ENCODE measurements at regions not wholly inside any gene's neighbourhood (a gene's known extent, or its start where the extent isn't known, plus 50 kb on each side); places are given as distances from the start of the nearest gene placed in this dataset.

- Histone ChIP-seq H3K36me3 (replicated peaks) (no peaks in the 10 kb centered on the region), H3K4me3 (no peak overlapping the region), H3K27me3 (ENCODE audit: low read depth) (no peaks in the 10 kb centered on the region), H3K9me3 (no peaks in the 10 kb centered on the region), H3K4me1 (peaks cover 2% of the 10 kb centered on the region; the same call in 1 of the 2 replicates)
- no peak for DNase-seq (ENCODE audit: low spot score in 2 of 2)
- in situ Hi-C loops (cut with MboI; ENCODE audit: low sequenced_read_pairs), result no loop called here
Measured at GRCh38 chr17:12519956-12520594, 145.6 kb upstream of the MYOCD start.

- Histone ChIP-seq H3K27me3 (ENCODE audit: low read depth) (no peaks in the 10 kb centered on the region), H3K36me3 (replicated peaks) (no peaks in the 10 kb centered on the region), H3K4me1 (peaks cover 2% of the 10 kb centered on the region; the same call in 1 of the 2 replicates), H3K9me3 (no peaks in the 10 kb centered on the region), H3K4me3 (no peak overlapping the region)
- in situ Hi-C loops (cut with MboI; ENCODE audit: low sequenced_read_pairs), result no loop called here
- no peak for DNase-seq (ENCODE audit: low spot score in 2 of 2)
Measured at GRCh38 chr17:12521416-12521815, 144.3 kb upstream of the MYOCD start.

GRCh38 chr17:12522336-12522735 lies 143.4 kb upstream of the MYOCD start:
- Histone ChIP-seq H3K4me1 (peaks cover 2% of the 10 kb centered on the region; the same call in 1 of the 2 replicates), H3K4me3 (no peak overlapping the region), H3K9me3 (no peaks in the 10 kb centered on the region), H3K36me3 (replicated peaks) (no peaks in the 10 kb centered on the region), H3K27me3 (ENCODE audit: low read depth) (no peaks in the 10 kb centered on the region)
- in situ Hi-C loops (cut with MboI; ENCODE audit: low sequenced_read_pairs), result no loop called here
- no peak for DNase-seq (ENCODE audit: low spot score in 2 of 2)

- peak; percentile 12 to 63 for DNase-seq (ENCODE audit: low spot score in 2 of 2)
- Histone ChIP-seq H3K27me3 (ENCODE audit: low read depth) (no peaks in the 10 kb centered on the region), H3K36me3 (replicated peaks) (no peaks in the 10 kb centered on the region), H3K4me1 (peaks cover 2% of the 10 kb centered on the region; the same call in 1 of the 2 replicates), H3K9me3 (no peaks in the 10 kb centered on the region), H3K4me3 (no peak overlapping the region)
- in situ Hi-C loops (cut with MboI; ENCODE audit: low sequenced_read_pairs), result no loop called here
Measured at GRCh38 chr17:12522743-12523183, 142.9 kb upstream of the MYOCD start.

GRCh38 chr17:12523244-12523643 lies 142.4 kb upstream of the MYOCD start:
- no peak for DNase-seq (ENCODE audit: low spot score in 2 of 2)
- no peaks in the 10 kb centered on the region for H3K27me3 ChIP-seq (ENCODE audit: low read depth)
- peaks cover 2% of the 10 kb centered on the region; the same call in 1 of the 2 replicates for H3K4me1 ChIP-seq
- H3K4me3 ChIP-seq, result no peak overlapping the region
- no peaks in the 10 kb centered on the region for H3K9me3 ChIP-seq
- no peaks in the 10 kb centered on the region for H3K36me3 ChIP-seq (replicated peaks)
- in situ Hi-C loops (cut with MboI; ENCODE audit: low sequenced_read_pairs), result no loop called here

- in situ Hi-C loops (cut with MboI; ENCODE audit: low sequenced_read_pairs), result no loop called here
- Histone ChIP-seq H3K9me3 (no peaks in the 10 kb centered on the region), H3K4me3 (no peak overlapping the region), H3K4me1 (peaks cover 2% of the 10 kb centered on the region; the same call in 1 of the 2 replicates), H3K36me3 (replicated peaks) (no peaks in the 10 kb centered on the region), H3K27me3 (ENCODE audit: low read depth) (no peaks in the 10 kb centered on the region)
- no peak for DNase-seq (ENCODE audit: low spot score in 2 of 2)
Measured at GRCh38 chr17:12528036-12528435, 137.7 kb upstream of the MYOCD start.

- Histone ChIP-seq H3K4me3 (no peak overlapping the region), H3K27me3 (ENCODE audit: low read depth) (no peaks in the 10 kb centered on the region), H3K4me1 (no peaks in the 10 kb centered on the region), H3K36me3 (replicated peaks) (no peaks in the 10 kb centered on the region), H3K9me3 (no peaks in the 10 kb centered on the region)
- in situ Hi-C loops (cut with MboI; ENCODE audit: low sequenced_read_pairs), result no loop called here
- DNase-seq (ENCODE audit: low spot score in 2 of 2), result no peak
Measured at GRCh38 chr17:12530161-12530560, 135.5 kb upstream of the MYOCD start.

GRCh38 chr17:12536021-12536420 lies 129.7 kb upstream of the MYOCD start:
- DNase-seq (ENCODE audit: low spot score in 2 of 2), result no peak
- Histone ChIP-seq H3K9me3 (no peaks in the 10 kb centered on the region), H3K4me1 (no peaks in the 10 kb centered on the region), H3K4me3 (no peak overlapping the region), H3K27me3 (ENCODE audit: low read depth) (no peaks in the 10 kb centered on the region), H3K36me3 (replicated peaks) (no peaks in the 10 kb centered on the region)
- in situ Hi-C loops (cut with MboI; ENCODE audit: low sequenced_read_pairs), result no loop called here

- in situ Hi-C loops (cut with MboI; ENCODE audit: low sequenced_read_pairs), result no loop called here
- H3K9me3 ChIP-seq, result no peaks in the 10 kb centered on the region
- no peaks in the 10 kb centered on the region for H3K27me3 ChIP-seq (ENCODE audit: low read depth)
- H3K4me3 ChIP-seq, result no peak overlapping the region
- DNase-seq (ENCODE audit: low spot score in 2 of 2), result no peak
- H3K36me3 ChIP-seq (replicated peaks), result no peaks in the 10 kb centered on the region
- no peaks in the 10 kb centered on the region for H3K4me1 ChIP-seq
Measured at GRCh38 chr17:12536472-12536871, 129.2 kb upstream of the MYOCD start.

- Histone ChIP-seq H3K36me3 (replicated peaks) (no peaks in the 10 kb centered on the region), H3K27me3 (ENCODE audit: low read depth) (no peaks in the 10 kb centered on the region), H3K4me1 (no peaks in the 10 kb centered on the region), H3K4me3 (no peak overlapping the region), H3K9me3 (no peaks in the 10 kb centered on the region)
- DNase-seq (ENCODE audit: low spot score in 2 of 2), result no peak
- in situ Hi-C loops (cut with MboI; ENCODE audit: low sequenced_read_pairs), result no loop called here
Measured at GRCh38 chr17:12537436-12537835, 128.3 kb upstream of the MYOCD start.

- in situ Hi-C loops (cut with MboI; ENCODE audit: low sequenced_read_pairs), result no loop called here
- Histone ChIP-seq H3K4me1 (no peaks in the 10 kb centered on the region), H3K4me3 (no peak overlapping the region), H3K9me3 (no peaks in the 10 kb centered on the region), H3K27me3 (ENCODE audit: low read depth) (no peaks in the 10 kb centered on the region), H3K36me3 (replicated peaks) (no peaks in the 10 kb centered on the region)
- no peak for DNase-seq (ENCODE audit: low spot score in 2 of 2)
Measured at GRCh38 chr17:12538003-12538402, 127.7 kb upstream of the MYOCD start.

- H3K4me1 ChIP-seq, result no peaks in the 10 kb centered on the region; the same call in 1 of the 2 replicates
- no peaks in the 10 kb centered on the region for H3K9me3 ChIP-seq
- DNase-seq (ENCODE audit: low spot score in 2 of 2), result peak; percentile 5 to 40
- H3K4me3 ChIP-seq, result no peak overlapping the region
- H3K27me3 ChIP-seq (ENCODE audit: low read depth), result no peaks in the 10 kb centered on the region
- in situ Hi-C loops (cut with MboI; ENCODE audit: low sequenced_read_pairs), result no loop called here
- H3K36me3 ChIP-seq (replicated peaks), result no peaks in the 10 kb centered on the region
Measured at GRCh38 chr17:12545877-12546513, 119.7 kb upstream of the MYOCD start.

- Histone ChIP-seq H3K27me3 (ENCODE audit: low read depth) (no peaks in the 10 kb centered on the region), H3K36me3 (replicated peaks) (no peaks in the 10 kb centered on the region), H3K9me3 (no peaks in the 10 kb centered on the region), H3K4me3 (no peak overlapping the region), H3K4me1 (no peaks in the 10 kb centered on the region; the same call in 1 of the 2 replicates)
- in situ Hi-C loops (cut with MboI; ENCODE audit: low sequenced_read_pairs), result no loop called here
- no peak for DNase-seq (ENCODE audit: low spot score in 2 of 2)
Measured at GRCh38 chr17:12546983-12547382, 118.7 kb upstream of the MYOCD start.

GRCh38 chr17:12547831-12548230 lies 117.9 kb upstream of the MYOCD start:
- no peaks in the 10 kb centered on the region for H3K36me3 ChIP-seq (replicated peaks)
- DNase-seq (ENCODE audit: low spot score in 2 of 2), result no peak
- no peaks in the 10 kb centered on the region for H3K9me3 ChIP-seq
- no peaks in the 10 kb centered on the region; the same call in 1 of the 2 replicates for H3K4me1 ChIP-seq
- no peaks in the 10 kb centered on the region for H3K27me3 ChIP-seq (ENCODE audit: low read depth)
- no peak overlapping the region for H3K4me3 ChIP-seq
- in situ Hi-C loops (cut with MboI; ENCODE audit: low sequenced_read_pairs), result no loop called here
